ENCODE measurements at regions not wholly inside any gene's neighbourhood (a gene's known extent, or its start where the extent isn't known, plus 50 kb on each side); places are given as distances from the start of the nearest gene placed in this dataset.

- TF ChIP-seq ZNF121 (tag by site-specific recombination; IDR thresholded peaks at IDR 0.05) = no peak
- no peak for TF ChIP-seq ZFP69B (tag by site-specific recombination; IDR thresholded peaks at IDR 0.05)
- TF ChIP-seq ZNF843 (tag by site-specific recombination; IDR thresholded peaks at IDR 0.05) = no peak
- TF ChIP-seq, protein P1, sequence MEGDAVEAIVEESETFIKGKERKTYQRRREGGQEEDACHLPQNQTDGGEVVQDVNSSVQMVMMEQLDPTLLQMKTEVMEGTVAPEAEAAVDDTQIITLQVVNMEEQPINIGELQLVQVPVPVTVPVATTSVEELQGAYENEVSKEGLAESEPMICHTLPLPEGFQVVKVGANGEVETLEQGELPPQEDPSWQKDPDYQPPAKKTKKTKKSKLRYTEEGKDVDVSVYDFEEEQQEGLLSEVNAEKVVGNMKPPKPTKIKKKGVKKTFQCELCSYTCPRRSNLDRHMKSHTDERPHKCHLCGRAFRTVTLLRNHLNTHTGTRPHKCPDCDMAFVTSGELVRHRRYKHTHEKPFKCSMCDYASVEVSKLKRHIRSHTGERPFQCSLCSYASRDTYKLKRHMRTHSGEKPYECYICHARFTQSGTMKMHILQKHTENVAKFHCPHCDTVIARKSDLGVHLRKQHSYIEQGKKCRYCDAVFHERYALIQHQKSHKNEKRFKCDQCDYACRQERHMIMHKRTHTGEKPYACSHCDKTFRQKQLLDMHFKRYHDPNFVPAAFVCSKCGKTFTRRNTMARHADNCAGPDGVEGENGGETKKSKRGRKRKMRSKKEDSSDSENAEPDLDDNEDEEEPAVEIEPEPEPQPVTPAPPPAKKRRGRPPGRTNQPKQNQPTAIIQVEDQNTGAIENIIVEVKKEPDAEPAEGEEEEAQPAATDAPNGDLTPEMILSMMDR (tag by site-specific recombination; IDR thresholded peaks at IDR 0.05) = 0 out of 2 replicates have a peak, but pooled peaks have one; percentile 40
- no peak for TF ChIP-seq IKZF3 (tag by site-specific recombination; IDR thresholded peaks at IDR 0.05)
- TF ChIP-seq ZFP3 (tag by site-specific recombination; IDR thresholded peaks at IDR 0.05; ENCODE audit: low read depth) = no peak
- TF ChIP-seq, protein P2, sequence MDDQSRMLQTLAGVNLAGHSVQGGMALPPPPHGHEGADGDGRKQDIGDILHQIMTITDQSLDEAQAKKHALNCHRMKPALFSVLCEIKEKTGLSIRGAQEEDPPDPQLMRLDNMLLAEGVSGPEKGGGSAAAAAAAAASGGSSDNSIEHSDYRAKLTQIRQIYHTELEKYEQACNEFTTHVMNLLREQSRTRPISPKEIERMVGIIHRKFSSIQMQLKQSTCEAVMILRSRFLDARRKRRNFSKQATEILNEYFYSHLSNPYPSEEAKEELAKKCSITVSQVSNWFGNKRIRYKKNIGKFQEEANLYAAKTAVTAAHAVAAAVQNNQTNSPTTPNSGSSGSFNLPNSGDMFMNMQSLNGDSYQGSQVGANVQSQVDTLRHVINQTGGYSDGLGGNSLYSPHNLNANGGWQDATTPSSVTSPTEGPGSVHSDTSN (CRISPR knock-in tag; IDR thresholded peaks at IDR 0.05) = no peak
- no peak for TF ChIP-seq GLIS1 (tag by site-specific recombination; IDR thresholded peaks at IDR 0.05)
- no peak for TF ChIP-seq KLF1 (tag by site-specific recombination; IDR thresholded peaks at IDR 0.05)
These were observed 128.8 kb upstream of the CACNA2D1 start for GRCh38 chr7:82572195-82572880.

Measured in HEK293 (cell line).